PC-9 (cell line): ENCODE measurements at regions not wholly inside any gene's neighbourhood (a gene's known extent, or its start where the extent isn't known, plus 50 kb on each side); places are given as distances from the start of the nearest gene placed in this dataset.

ENCODE experiments used
- BruUV-seq: library from RNA; stranded (reverse); fragments of 400-500 nt; replicated peaks from 2 replicates; lab custom pipeline; 2021; lab: Mats Ljungman, UMichigan
- CTCF ChIA-PET: fragments of 300-600 bp; sonication (Branson Sonifier 250); formaldehyde crosslinking; loops from one replicate; lab custom pipeline; 2022; ENCODE audit warnings: antibody characterized with exemption; lab: Charles Lee
- POLR2A ChIA-PET: fragments of 300-600 bp; sonication (Branson Sonifier 250); formaldehyde crosslinking; loops from one replicate; lab custom pipeline; 2022; ENCODE audit warnings: antibody characterized with exemption; ENCODE audit not compliant: unreplicated experiment; lab: Charles Lee
- DNase-seq, 2 experiments: peaks; one replicate each; pipeline versions ENCODE4 v3.0.0 to v3.0.0-alpha.2; 2015 to 2022; ENCODE audit warnings: mixed read lengths in 1 of 2
- H2AFZ ChIP-seq: fragments of 200-600 bp; sonication (generic); 2 replicates; pipeline ENCODE4 v1.8.1; 2017; ENCODE audit warnings: antibody characterized with exemption
- H3F3A ChIP-seq: fragments of 200-600 bp; sonication (generic); 2 replicates; pipeline ENCODE4 v1.8.1; 2017; ENCODE audit warnings: antibody characterized with exemption, mild to moderate bottlenecking, low read depth; ENCODE audit not compliant: insufficient read depth
- H3K27ac ChIP-seq: fragments of 200-600 bp; sonication (generic); 2 replicates; pipeline ENCODE4 v1.6.1; 2016; ENCODE audit warnings: mixed run types
- H3K27me3 ChIP-seq: fragments of 200-600 bp; sonication (generic); 2 replicates; pipeline ENCODE4 v1.6.1; 2016; ENCODE audit warnings: low read depth, mixed run types; ENCODE audit not compliant: insufficient read depth
- H3K36me3 ChIP-seq: fragments of 200-600 bp; sonication (generic); 2 replicates; pipeline ENCODE4 v1.6.1; 2016; ENCODE audit warnings: low read depth, mixed run types
- H3K4me1 ChIP-seq: fragments of 200-600 bp; sonication (generic); replicated peaks from 2 replicates; pipeline ENCODE4 v1.6.1; 2016; ENCODE audit warnings: mixed run types; ENCODE audit not compliant: insufficient read depth
- H3K4me2 ChIP-seq: fragments of 200-600 bp; sonication (generic); 2 replicates; pipeline ENCODE4 v1.6.1; 2017; ENCODE audit warnings: mixed run types
- H3K4me3 ChIP-seq: fragments of 200-600 bp; sonication (generic); 2 replicates; pipeline ENCODE4 v1.6.1; 2016; ENCODE audit warnings: mixed run types
- H3K79me2 ChIP-seq: fragments of 200-600 bp; sonication (generic); 2 replicates; pipeline ENCODE4 v1.6.1; 2017; ENCODE audit warnings: low read depth, mixed run types
- H3K9me2 ChIP-seq: fragments of 200-600 bp; sonication (generic); 2 replicates; pipeline ENCODE4 v1.8.1; 2017; ENCODE audit warnings: mild to moderate bottlenecking; ENCODE audit not compliant: insufficient read depth
- H3K9me3 ChIP-seq: fragments of 200-600 bp; sonication (generic); 2 replicates; pipeline ENCODE4 v1.8.1; 2016; ENCODE audit warnings: low read depth; ENCODE audit not compliant: insufficient read depth
- H4K20me1 ChIP-seq: fragments of 200-600 bp; sonication (generic); 2 replicates; pipeline ENCODE4 v1.8.1; 2017; ENCODE audit not compliant: insufficient read depth
- CTCF ChIP-seq: fragments of 200-600 bp; sonication (generic); conservative IDR thresholded peaks from 2 replicates; pipeline ENCODE4 v1.6.1; 2017; ENCODE audit warnings: mixed run types, antibody characterized with exemption, mild to moderate bottlenecking, moderate library complexity
- EZH2 ChIP-seq: fragments of 200-600 bp; sonication (generic); IDR thresholded peaks from 2 replicates; pipeline ENCODE4 v1.8.0; 2017; ENCODE audit warnings: antibody characterized with exemption, low read depth
- intact Hi-C: fragments of 100-400 bp; cut with micrococcal nuclease; formaldehyde crosslinking; loops from one replicate; pipeline ENCODE4 v1.10.0; 2022; ENCODE audit not compliant: unreplicated experiment

DNA sequence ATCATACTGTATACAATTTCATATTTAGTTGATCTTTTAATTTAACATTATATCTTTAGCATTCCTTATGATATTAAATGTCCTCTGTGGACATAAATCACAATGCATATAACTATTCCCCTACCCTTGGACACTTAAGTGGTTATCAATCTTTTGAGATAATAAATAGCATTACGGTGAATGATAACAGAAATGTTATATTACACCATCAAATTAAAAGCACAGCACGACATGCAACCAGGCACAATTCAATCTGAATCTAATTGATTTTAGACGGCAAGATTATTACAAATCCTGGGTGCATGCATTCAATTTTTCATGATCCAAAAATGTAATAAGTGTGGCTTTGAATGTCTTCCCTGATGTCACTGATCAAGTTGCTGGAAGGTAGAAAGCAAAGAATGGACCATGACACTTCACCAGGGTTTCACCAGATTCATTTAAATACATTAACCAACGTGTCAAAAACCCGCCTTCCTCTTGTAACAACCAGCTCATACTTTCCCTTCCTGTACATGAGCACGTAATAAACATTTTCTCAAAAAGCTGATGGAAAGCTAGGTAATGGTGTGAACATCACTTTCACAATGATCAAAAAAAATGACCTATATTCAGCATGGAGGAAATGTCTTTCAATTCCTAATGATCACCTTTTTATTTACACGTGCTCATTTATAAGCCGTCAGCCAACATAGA lies 513.7 kb upstream of the ID2 start:
- no peak for DNase-seq
- no peaks in the 10 kb centered on the region for H4K20me1 ChIP-seq
- intact Hi-C loops = no loop called here
- peaks cover 25% of the 10 kb centered on the region for H3K27me3 ChIP-seq
- H3K9me2 ChIP-seq = no peaks in the 10 kb centered on the region
- no peak overlapping the region for H3K4me2 ChIP-seq
- POLR2A ChIA-PET = no interaction called here
- H2AFZ ChIP-seq = no peak overlapping the region
- H3K27ac ChIP-seq = no peak overlapping the region
- BruUV-seq = no TSS peak
- no peaks in the 10 kb centered on the region for H3F3A ChIP-seq
- TF ChIP-seq EZH2 (no peak), CTCF (no peak)
- no peaks in the 10 kb centered on the region for H3K4me1 ChIP-seq
- H3K4me3 ChIP-seq = no peak overlapping the region
- H3K36me3 ChIP-seq = no peaks in the 10 kb centered on the region
- CTCF ChIA-PET = no interaction called here
- no peaks in the 10 kb centered on the region for H3K79me2 ChIP-seq
- H3K9me3 ChIP-seq = no peaks in the 10 kb centered on the region

GRCh38 chr2:8168876-8169424 lies 512.9 kb upstream of the ID2 start:
- Histone ChIP-seq H3K4me3 (no peak overlapping the region), H2AFZ (no peak overlapping the region), H3K27ac (no peak overlapping the region), H3K4me1 (no peaks in the 10 kb centered on the region), H3K36me3 (no peaks in the 10 kb centered on the region), H3K4me2 (no peak overlapping the region), H3K9me3 (no peaks in the 10 kb centered on the region), H3F3A (no peaks in the 10 kb centered on the region), H3K79me2 (no peaks in the 10 kb centered on the region), H3K9me2 (no peaks in the 10 kb centered on the region), H3K27me3 (peaks cover 17% of the 10 kb centered on the region), H4K20me1 (no peaks in the 10 kb centered on the region)
- intact Hi-C loops = no loop called here
- BruUV-seq = no TSS peak
- ChIA-PET CTCF (no interaction called here), POLR2A (no interaction called here)
- no peak for TF ChIP-seq EZH2
- no peak for TF ChIP-seq CTCF
- DNase-seq = no peak

DNA sequence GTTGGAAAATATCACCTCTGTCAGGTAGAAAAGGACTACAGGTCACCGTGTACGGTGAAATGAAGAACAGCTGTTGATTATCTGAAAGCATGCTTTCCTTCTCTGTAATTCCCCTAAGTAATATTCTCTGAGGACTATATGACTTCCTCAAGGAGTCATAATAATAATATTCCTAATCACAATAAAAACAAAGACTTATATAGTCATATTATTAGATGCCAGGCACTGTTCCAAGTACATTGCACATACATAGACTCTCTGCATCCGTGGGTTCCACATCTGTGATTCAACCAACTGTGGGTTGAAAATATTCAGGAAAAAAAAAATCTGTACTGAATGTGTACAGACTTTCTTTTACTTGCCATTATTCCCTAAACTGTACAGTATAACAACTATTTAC lies 512.4 kb upstream of the ID2 start:
- ChIA-PET POLR2A (no interaction called here), CTCF (no interaction called here)
- no peaks in the 10 kb centered on the region for H3F3A ChIP-seq
- no peaks in the 10 kb centered on the region for H3K4me1 ChIP-seq
- no peaks in the 10 kb centered on the region for H3K79me2 ChIP-seq
- TF ChIP-seq CTCF = no peak
- no peak overlapping the region for H3K4me3 ChIP-seq
- peaks cover 14% of the 10 kb centered on the region for H3K27me3 ChIP-seq
- no peak overlapping the region for H2AFZ ChIP-seq
- no peaks in the 10 kb centered on the region for H4K20me1 ChIP-seq
- no peak for DNase-seq
- H3K9me3 ChIP-seq = no peaks in the 10 kb centered on the region
- no TSS peak for BruUV-seq
- no peaks in the 10 kb centered on the region for H3K36me3 ChIP-seq
- no peak overlapping the region for H3K27ac ChIP-seq
- H3K4me2 ChIP-seq = no peak overlapping the region
- no peaks in the 10 kb centered on the region for H3K9me2 ChIP-seq
- intact Hi-C loops = no loop called here
